Naive B cell (primary cell): ENCODE measurements at regions not wholly inside any gene's neighbourhood (a gene's known extent, or its start where the extent isn't known, plus 50 kb on each side); places are given as distances from the start of the nearest gene placed in this dataset.

Experiments
- ATAC-seq, 2 donors: fragments of 150-1000 bp; cut with Tn5 transposase; 2 replicates each; pipeline ENCODE4 v1.10.0; 2021; ENCODE audit warnings: low read depth in 2 of 2, mild to moderate bottlenecking in 2 of 2, moderate library complexity in 2 of 2
- DNase-seq: peaks from one replicate; pipeline ENCODE4 v3.0.0; 2022
- H3K27ac Mint-ChIP-seq, 6 donors: one replicate each; pipeline ENCODE4 v1.8.0; 2020 to 2022; ENCODE audit warnings: mild to moderate bottlenecking in 6 of 6, mixed read lengths in 6 of 6, moderate library complexity in 5 of 6, inconsistent platforms in 2 of 6
- H3K27me3 Mint-ChIP-seq, 3 donors: one replicate each; pipeline ENCODE4 v1.8.0; 2021 to 2022; ENCODE audit warnings: mixed read lengths in 3 of 3, mild to moderate bottlenecking in 1 of 3
- H3K36me3 Mint-ChIP-seq, 2 donors: one replicate each; pipeline ENCODE4 v1.8.0; 2020 to 2022; ENCODE audit warnings: mixed read lengths in 2 of 2, inconsistent platforms in 1 of 2, mild to moderate bottlenecking in 1 of 2
- H3K4me1 Mint-ChIP-seq, 3 donors: one replicate each; pipeline ENCODE4 v1.8.0; 2020 to 2022; ENCODE audit warnings: mixed read lengths in 3 of 3, inconsistent platforms in 1 of 3, mild to moderate bottlenecking in 1 of 3, moderate library complexity in 1 of 3
- H3K4me3 Mint-ChIP-seq, 8 donors: one replicate each; pipeline ENCODE4 v1.8.0; 2020 to 2022; ENCODE audit warnings: mild to moderate bottlenecking in 8 of 8, mixed read lengths in 8 of 8, moderate library complexity in 8 of 8, inconsistent platforms in 2 of 8
- H3K9me3 Mint-ChIP-seq, 7 donors: one replicate each; pipeline ENCODE4 v1.8.0; 2020 to 2022; ENCODE audit warnings: mixed read lengths in 7 of 7, mild to moderate bottlenecking in 5 of 7, inconsistent platforms in 2 of 7, moderate library complexity in 1 of 7

DNA sequence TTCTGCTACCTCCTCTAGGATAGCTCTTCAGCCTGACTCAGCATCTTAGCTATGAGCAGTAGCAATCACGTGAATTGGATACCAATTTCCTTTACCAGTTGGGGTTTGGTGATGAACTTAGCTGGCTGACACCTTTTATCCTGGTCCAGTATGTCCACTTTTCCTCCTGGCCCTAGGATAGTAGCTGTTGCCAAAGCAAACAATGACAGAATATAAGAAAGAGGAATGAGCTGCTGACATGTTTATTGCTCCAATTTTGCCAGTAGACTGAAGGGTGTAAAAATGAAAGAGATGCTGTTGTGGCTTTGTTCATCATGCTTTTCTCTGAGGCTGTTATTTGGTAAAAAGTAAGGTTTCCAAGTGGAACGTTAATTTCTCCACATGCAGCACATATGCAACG lies 168.3 kb upstream of the JAG1 start:
- Mint-ChIP-seq H3K9me3 (peaks cover 11 to 32% (median 13%) of the 10 kb centered on the region in 7 donors), H3K27me3 (no peaks in the 10 kb centered on the region), H3K4me1 (no peaks in the 10 kb centered on the region), H3K36me3 (peaks cover 0 to 13% of the 10 kb centered on the region in 2 donors), H3K4me3 (no peak overlapping the region), H3K27ac (no peak overlapping the region)
- no peak for ATAC-seq
- DNase-seq: no peak

DNA sequence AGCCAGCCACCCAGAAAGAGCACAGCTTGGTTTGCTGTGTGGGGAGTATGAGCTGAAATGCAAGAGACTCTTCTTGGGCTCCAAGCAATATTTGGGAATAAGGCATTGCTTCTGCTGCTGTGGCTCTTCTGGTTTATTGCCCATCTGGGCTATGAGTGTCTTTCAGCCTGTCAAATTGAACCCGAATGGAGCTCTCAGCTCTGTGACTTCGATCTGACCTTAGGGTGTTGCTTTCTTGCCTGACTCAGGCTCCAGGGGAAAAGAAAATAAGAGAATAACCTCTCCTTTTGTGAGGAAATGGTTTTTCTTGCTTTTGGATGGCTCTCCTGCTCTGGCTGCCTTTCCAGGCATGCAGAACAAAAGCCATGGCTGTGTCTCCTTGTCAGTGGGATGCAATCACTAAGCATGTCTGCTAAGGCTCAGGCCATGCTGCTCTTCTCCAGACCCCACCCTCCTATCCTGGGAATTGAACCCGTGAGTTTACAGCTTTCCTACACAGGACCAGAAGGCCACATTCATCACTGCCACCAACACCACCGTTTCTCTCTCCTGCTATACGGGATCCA lies 169.4 kb upstream of the JAG1 start:
- Mint-ChIP-seq H3K4me3 (no peak overlapping the region), H3K4me1 (no peaks in the 10 kb centered on the region), H3K27ac (peak overlapping the region in 1 of 6 donors; percentile 77), H3K36me3 (peaks cover 0 to 13% of the 10 kb centered on the region in 2 donors), H3K27me3 (no peaks in the 10 kb centered on the region), H3K9me3 (peaks cover 11 to 32% (median 13%) of the 10 kb centered on the region in 7 donors)
- DNase-seq (no peak), ATAC-seq (no peak)

DNA sequence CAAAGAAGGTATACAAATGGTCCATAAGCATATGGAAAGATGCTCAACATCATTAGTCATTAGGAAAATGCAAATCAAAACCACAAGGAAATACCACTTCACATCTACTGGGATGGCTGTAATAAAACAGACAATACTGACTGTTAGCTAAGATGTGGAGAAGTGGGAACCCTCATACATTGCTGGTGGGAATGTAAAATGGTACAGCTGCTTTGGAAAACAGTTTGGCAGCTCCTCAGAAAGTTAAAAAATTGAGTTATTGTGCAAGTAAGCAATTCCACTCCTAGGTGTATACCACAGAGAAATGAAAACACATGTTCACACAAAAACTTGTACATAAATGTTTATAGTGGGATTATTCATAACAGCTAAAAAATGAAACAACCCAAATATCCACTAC lies 173.0 kb upstream of the JAG1 start:
- Mint-ChIP-seq H3K27me3 (no peaks in the 10 kb centered on the region), H3K27ac (no peak overlapping the region), H3K36me3 (peaks cover 0 to 5% of the 10 kb centered on the region in 2 donors), H3K4me3 (no peak overlapping the region), H3K9me3 (peaks cover 3 to 21% (median 7%) of the 10 kb centered on the region in 7 donors), H3K4me1 (no peaks in the 10 kb centered on the region)
- DNase-seq: no peak
- no peak for ATAC-seq

DNA sequence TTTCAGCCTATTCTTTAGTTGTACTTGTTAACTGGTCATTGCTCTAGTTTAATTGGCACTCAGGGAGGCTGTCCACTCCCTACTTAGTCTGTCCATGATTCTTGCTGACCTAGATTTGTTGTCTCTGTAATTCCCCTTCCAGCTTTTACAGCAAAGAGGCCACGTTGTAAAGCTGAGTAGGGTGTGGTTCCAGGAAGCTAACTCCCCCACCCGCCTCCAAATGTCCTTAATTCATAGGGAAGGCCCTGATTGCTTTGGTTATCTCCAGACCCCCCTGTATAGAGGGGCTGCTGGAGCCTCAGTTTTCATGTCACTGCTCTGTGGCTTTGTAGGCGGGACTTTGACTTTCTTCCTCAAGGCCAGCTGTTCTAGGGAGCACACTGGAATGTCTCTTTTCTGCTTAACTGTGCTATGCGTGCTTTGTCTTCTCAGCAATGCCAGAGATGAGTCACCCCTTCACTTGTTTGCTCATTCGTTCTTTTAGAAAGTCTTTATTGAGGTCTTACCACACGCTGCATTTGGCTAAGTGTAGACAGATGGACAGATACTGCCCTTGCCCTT lies 175.1 kb upstream of the JAG1 start:
- Mint-ChIP-seq H3K27ac (no peak overlapping the region), H3K4me3 (no peak overlapping the region), H3K9me3 (peaks cover 0 to 19% (median 3%) of the 10 kb centered on the region in 7 donors), H3K27me3 (no peaks in the 10 kb centered on the region), H3K36me3 (no peaks in the 10 kb centered on the region), H3K4me1 (no peaks in the 10 kb centered on the region)
- ATAC-seq (no peak), DNase-seq (no peak)

DNA sequence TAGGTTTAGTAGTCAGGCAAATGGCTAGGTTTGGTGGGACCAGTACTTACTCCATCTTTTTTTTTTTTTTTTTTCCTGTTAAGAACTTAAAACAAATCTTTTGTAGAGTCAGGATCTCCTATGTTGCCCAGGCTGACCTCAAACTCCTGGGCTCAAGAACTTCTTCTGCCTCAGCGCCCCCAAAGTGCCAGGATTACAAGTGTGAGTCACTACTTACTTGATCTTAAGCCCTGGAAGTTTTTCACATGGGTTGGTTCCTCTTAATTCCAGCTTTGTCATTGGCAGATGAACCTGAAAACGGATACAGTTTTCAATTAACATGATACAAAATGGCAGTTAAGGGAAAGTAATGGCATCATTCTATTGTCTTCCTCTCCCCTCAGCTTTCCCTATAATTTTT lies 179.4 kb upstream of the JAG1 start:
- H3K27ac Mint-ChIP-seq: no peak overlapping the region

DNA sequence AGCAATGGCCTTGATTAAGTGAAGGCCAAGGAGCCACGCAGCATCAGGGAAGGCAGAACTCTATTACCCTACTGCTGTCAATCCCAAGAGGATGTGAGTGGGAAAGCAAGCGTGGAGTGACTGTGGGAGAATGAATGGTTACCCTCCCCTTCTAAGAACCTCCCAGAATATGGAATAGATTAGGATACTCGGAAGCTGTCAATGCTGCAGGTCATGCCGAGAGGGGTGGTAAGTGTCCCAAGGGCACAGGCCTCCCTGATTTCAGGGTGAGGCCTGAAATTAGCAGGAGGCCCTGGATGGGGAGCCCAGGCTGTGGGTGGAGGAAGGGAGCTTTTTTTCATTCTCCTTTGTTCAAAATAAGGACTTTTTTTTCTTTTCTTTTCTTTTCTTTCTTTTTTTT lies 179.9 kb upstream of the JAG1 start:
- ATAC-seq (no peak), DNase-seq (no peak)
- Mint-ChIP-seq H3K27ac (no peak overlapping the region), H3K36me3 (no peaks in the 10 kb centered on the region), H3K4me3 (no peak overlapping the region), H3K4me1 (no peaks in the 10 kb centered on the region), H3K9me3 (peaks cover 0 to 22% (median 2%) of the 10 kb centered on the region in 7 donors), H3K27me3 (peaks cover 0 to 8% (median 0%) of the 10 kb centered on the region in 3 donors)

More for the DNA sequence above, 179.4 kb upstream of the JAG1 start:
- Mint-ChIP-seq H3K4me3 (peak overlapping the region in 1 of 8 donors; percentile 10), H3K36me3 (no peaks in the 10 kb centered on the region), H3K4me1 (no peaks in the 10 kb centered on the region), H3K9me3 (peaks cover 0 to 26% (median 2%) of the 10 kb centered on the region in 7 donors), H3K27me3 (peaks cover 0 to 8% (median 0%) of the 10 kb centered on the region in 3 donors)
- no peak for ATAC-seq
- no peak for DNase-seq

DNA sequence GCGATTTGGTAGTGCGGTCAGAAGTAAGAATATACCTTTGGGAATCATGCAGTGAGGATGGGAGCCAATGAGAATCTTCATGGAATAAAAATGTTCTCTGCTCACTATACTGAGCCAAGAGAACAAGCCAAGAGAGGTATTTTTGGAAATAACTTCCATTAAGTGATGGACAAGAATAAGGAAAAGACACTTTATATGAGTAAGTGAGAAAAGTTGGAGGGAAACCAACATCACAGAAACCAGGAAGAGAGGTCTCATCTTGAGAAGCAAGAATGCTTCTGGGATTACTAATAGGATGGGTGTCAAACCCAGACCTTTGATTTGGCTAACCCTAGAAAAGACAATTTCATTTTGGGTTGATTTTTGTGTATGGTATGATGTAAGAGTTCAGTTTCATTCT lies 181.2 kb upstream of the JAG1 start:
- peaks cover 0 to 8% (median 0%) of the 10 kb centered on the region in 3 donors for H3K27me3 Mint-ChIP-seq
- DNase-seq (no peak), ATAC-seq (no peak)
- no peak overlapping the region for H3K27ac Mint-ChIP-seq
- H3K9me3 Mint-ChIP-seq: peaks cover 0 to 28% (median 2%) of the 10 kb centered on the region in 7 donors
- H3K4me3 Mint-ChIP-seq: no peak overlapping the region
- no peaks in the 10 kb centered on the region for H3K36me3 Mint-ChIP-seq
- H3K4me1 Mint-ChIP-seq: no peaks in the 10 kb centered on the region

DNA sequence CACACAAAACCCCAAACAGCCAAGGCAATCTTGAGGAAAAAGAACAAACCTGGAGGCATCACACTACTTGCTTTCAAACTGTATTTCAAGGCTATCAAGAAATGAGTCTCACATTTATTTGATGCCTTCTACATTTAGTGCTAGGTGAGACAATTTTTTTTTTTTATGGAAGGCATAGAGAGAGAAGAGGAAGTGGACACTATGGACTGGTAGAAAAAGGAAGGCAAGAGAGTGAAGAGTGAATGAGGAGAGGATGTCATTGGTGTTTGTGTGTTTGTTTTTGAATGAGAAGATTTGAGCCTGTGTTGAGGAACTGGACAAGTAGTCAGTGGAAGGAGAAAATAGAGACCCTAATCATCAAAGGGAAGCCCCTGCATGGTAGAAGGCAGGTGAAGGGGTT lies 182.0 kb upstream of the JAG1 start:
- Mint-ChIP-seq H3K36me3 (no peaks in the 10 kb centered on the region), H3K9me3 (peaks cover 0 to 31% (median 2%) of the 10 kb centered on the region in 7 donors), H3K27ac (no peak overlapping the region), H3K4me1 (no peaks in the 10 kb centered on the region), H3K27me3 (peaks cover 0 to 8% (median 0%) of the 10 kb centered on the region in 3 donors), H3K4me3 (no peak overlapping the region)
- ATAC-seq (no peak), DNase-seq (no peak)

DNA sequence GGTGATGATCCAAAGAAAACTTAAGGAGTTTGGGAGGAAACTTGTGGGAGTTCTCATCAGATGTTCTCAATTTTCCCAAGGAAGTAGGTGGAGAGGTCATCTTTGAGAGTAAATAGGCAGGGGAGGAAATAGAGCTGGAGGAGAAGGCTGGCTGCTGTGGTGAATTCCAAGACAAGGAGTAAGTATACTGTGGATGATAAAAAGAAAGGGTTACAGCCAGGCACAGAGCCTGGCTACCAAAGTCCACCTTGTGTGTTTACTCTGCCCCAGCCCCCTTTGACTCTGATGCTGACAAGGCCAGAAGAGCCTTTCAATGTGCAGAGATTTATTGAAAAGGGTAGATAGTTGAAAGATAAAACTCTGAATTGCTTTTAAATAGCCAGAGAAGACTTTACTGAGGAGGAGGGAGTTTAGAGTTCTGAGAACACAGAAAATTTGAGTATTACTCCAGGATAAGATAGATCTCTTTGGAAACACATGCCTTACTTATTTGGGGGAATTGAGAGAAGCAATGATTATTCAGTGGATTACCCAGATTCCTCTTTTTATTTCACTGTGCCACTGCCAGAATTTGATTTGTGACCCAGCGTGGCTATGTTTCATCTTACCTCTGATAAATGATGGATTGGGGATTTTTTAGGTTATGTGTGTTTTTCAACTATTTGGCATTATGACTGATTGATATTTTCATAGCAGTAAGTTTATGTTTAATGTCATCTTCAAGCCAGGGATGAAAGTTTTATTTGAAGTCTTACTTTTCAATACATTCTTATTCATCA lies 182.6 kb upstream of the JAG1 start:
- Mint-ChIP-seq H3K27me3 (peaks cover 0 to 8% (median 0%) of the 10 kb centered on the region in 3 donors), H3K4me3 (no peak overlapping the region), H3K36me3 (no peaks in the 10 kb centered on the region), H3K4me1 (no peaks in the 10 kb centered on the region), H3K27ac (no peak overlapping the region), H3K9me3 (peaks cover 0 to 27% (median 2%) of the 10 kb centered on the region in 7 donors)
- ATAC-seq (no peak), DNase-seq (no peak)

DNA sequence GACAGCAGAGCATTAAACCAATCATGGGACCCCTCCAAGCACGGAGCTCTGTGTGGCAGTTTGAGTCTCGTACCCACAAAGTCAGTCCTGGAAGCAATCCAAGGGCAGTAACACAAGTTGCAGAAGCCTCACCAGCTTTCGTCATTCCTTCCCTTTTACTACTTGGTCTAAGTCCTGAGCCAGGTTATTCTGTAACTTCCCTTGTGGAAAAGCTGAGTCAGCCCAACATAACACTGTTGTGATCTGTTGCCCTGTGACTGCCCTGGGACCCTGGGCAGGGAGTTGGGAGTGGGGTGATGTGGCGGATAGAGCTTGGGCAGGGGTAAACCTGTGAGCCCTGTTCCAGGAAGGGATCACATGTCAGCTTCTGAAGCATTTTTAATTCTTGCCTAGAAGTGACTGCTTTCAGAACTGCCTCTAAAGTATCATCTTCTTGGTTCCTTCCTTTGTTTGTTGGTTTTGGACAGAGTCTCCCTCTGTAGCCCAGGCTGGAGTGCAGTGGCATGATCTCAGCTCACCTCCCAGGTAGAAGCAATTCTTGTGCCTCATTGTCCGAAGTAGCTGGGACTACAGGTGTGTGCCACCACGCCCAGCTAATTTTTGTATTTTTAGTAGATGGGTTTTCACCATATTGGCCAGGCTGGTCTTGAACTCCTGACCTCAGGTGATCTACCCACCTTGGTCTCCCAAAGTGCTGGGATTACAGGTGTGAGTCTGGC lies 183.7 kb upstream of the JAG1 start:
- Mint-ChIP-seq H3K9me3 (peaks cover 0 to 23% (median 2%) of the 10 kb centered on the region in 7 donors), H3K27ac (no peak overlapping the region), H3K4me1 (no peaks in the 10 kb centered on the region), H3K36me3 (no peaks in the 10 kb centered on the region), H3K4me3 (no peak overlapping the region), H3K27me3 (peaks cover 0 to 8% (median 0%) of the 10 kb centered on the region in 3 donors)
- DNase-seq (no peak), ATAC-seq (no peak)

DNA sequence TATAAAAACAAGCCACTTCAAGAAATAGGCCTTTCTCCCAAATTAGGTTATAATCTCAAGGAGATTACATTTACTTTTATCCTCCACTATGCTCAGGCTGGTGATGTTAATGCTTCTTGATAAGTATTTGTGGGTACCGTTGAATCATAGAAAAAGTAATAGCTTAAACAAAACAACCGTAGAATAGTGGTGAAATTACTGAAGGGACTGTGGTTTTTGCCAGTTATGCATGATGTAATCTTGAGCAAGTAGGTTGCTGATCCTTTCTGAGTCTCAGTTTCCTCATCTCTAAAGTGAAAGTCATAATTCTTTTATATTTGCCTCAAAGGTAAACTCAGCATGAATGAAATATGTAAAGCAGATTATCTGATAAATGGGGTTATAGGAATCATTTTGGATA lies 187.3 kb upstream of the JAG1 start:
- Mint-ChIP-seq H3K36me3 (no peaks in the 10 kb centered on the region), H3K4me3 (no peak overlapping the region), H3K27ac (no peak overlapping the region), H3K9me3 (peaks cover 0 to 18% (median 2%) of the 10 kb centered on the region in 7 donors), H3K4me1 (no peaks in the 10 kb centered on the region), H3K27me3 (peaks cover 0 to 2% (median 0%) of the 10 kb centered on the region in 3 donors)
- no peak for ATAC-seq
- no peak for DNase-seq

DNA sequence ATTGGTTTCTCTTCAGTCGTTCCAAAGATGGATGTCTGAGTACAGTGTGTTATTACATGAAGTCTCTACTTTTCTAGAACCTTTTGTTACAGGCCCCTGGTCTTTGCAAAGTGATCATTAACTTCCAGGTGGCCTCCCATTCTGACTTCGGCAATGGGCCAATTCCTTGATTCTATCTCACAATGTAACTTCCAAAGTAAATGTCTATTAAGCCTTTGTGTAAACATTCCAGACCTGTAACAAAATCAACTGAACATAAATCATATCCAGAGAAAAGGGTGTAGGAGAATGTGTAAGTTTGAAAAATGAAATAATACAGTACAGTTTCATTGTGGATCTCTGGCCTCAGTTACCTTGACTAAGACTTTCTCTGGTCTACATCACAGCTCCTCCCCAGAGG lies 187.8 kb upstream of the JAG1 start:
- peaks cover 0 to 16% (median 2%) of the 10 kb centered on the region in 7 donors for H3K9me3 Mint-ChIP-seq
- no peak for ATAC-seq
- no peak overlapping the region for H3K27ac Mint-ChIP-seq
- DNase-seq: no peak
- no peaks in the 10 kb centered on the region for H3K4me1 Mint-ChIP-seq
- no peaks in the 10 kb centered on the region for H3K36me3 Mint-ChIP-seq
- no peaks in the 10 kb centered on the region for H3K27me3 Mint-ChIP-seq
- no peak overlapping the region for H3K4me3 Mint-ChIP-seq

DNA sequence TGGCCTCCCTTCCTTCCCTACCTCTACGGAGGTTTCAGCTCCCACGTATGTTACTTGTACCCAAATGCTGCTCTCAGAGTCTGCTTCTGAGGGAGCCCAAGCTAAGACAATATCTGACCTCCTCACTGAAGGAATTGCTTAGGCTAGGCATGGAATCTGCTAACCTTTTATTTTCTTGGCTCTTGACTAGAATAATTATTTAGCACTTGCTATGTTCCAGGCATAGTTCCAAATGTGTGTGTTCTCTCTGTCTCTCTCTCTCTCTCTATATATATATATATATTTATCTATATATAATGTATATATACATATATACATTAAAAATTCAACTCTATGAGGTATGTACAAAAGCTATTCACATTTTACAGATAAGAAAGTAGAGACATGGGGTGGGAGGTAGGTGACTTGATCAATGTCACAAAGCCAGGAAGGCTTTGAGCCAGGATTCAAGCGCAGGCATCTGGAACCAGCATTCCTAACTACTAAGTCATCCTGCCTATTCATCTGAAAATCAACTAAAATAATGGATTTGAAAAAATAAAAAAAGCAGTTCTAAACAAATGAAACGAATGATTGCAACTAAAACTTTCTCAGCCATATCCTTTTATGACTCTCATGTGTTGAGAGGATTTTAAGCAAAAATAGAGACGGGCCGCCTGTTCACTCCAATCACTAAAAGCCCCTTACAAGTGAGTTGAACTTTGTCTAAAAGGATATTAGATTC lies 189.7 kb upstream of the JAG1 start:
- ATAC-seq: no peak
- DNase-seq: no peak
- Mint-ChIP-seq H3K4me3 (no peak overlapping the region), H3K4me1 (no peaks in the 10 kb centered on the region), H3K9me3 (peaks cover 0 to 16% (median 2%) of the 10 kb centered on the region in 7 donors), H3K27ac (no peak overlapping the region), H3K36me3 (no peaks in the 10 kb centered on the region), H3K27me3 (no peaks in the 10 kb centered on the region)
